HT-29 (cell line): ENCODE measurements at regions not wholly inside any gene's neighbourhood (a gene's known extent, or its start where the extent isn't known, plus 50 kb on each side); places are given as distances from the start of the nearest gene placed in this dataset.
"Not testable (repeated sequence)": the region's sequence is repeated elsewhere in the genome, so short reads cannot be mapped to it uniquely, and the experiment has no call there.

Experiments used
- DNase-seq: peaks from one replicate; pipeline ENCODE4 v3.0.0-alpha.2; 2015; ENCODE audit warnings: low spot score

- DNase-seq: no peak
Observed at GRCh38 chr17:5864741-5865657, 205.2 kb upstream of the WSCD1 start.

GRCh38 chr17:5866978-5867377 lies 203.2 kb upstream of the WSCD1 start:
- no peak for DNase-seq

GRCh38 chr17:5869041-5869745 lies 201.0 kb upstream of the WSCD1 start:
- no peak for DNase-seq

- DNase-seq: no peak
Observed at GRCh38 chr17:5870231-5870953, 199.8 kb upstream of the WSCD1 start.

GRCh38 chr17:5871666-5872065 lies 198.5 kb upstream of the WSCD1 start:
- DNase-seq: no peak

- DNase-seq: no peak
Observed at GRCh38 chr17:5872831-5873230, 197.3 kb upstream of the WSCD1 start.

GRCh38 chr17:5873781-5874180 lies 196.4 kb upstream of the WSCD1 start:
- no peak for DNase-seq

GRCh38 chr17:5874486-5874885 lies 195.7 kb upstream of the WSCD1 start:
- DNase-seq: no peak

- no peak for DNase-seq
Observed at GRCh38 chr17:5877366-5877765, 192.8 kb upstream of the WSCD1 start.

- no peak for DNase-seq
Observed at GRCh38 chr17:5877948-5878347, 192.2 kb upstream of the WSCD1 start.

- DNase-seq: no peak
Observed at GRCh38 chr17:5881849-5882248, 188.3 kb upstream of the WSCD1 start.

- peak; percentile 40 for DNase-seq
Observed at GRCh38 chr17:5883775-5884665, 186.2 kb upstream of the WSCD1 start.

GRCh38 chr17:5885336-5885735 lies 184.8 kb upstream of the WSCD1 start:
- DNase-seq: no peak

- no peak for DNase-seq
Observed at GRCh38 chr17:5888811-5889210, 181.4 kb upstream of the WSCD1 start.

- DNase-seq: no peak
Observed at GRCh38 chr17:5892921-5893675, 177.1 kb upstream of the WSCD1 start.

- no peak for DNase-seq
Observed at GRCh38 chr17:5893741-5894140, 176.4 kb upstream of the WSCD1 start.

GRCh38 chr17:5895276-5895675 lies 174.9 kb upstream of the WSCD1 start:
- no peak for DNase-seq

- DNase-seq: no peak
Observed at GRCh38 chr17:5896215-5896614, 174.0 kb upstream of the WSCD1 start.

- DNase-seq: no peak
Observed at GRCh38 chr17:5897275-5897911, 172.8 kb upstream of the WSCD1 start.

- not testable (repeated sequence) for DNase-seq
Observed at GRCh38 chr17:5897981-5898380, 172.2 kb upstream of the WSCD1 start.
